Liver (tissue), 8 donors: ENCODE measurements at regions not wholly inside any gene's neighbourhood (a gene's known extent, or its start where the extent isn't known, plus 50 kb on each side); places are given as distances from the start of the nearest gene placed in this dataset.

Experiments
- DNase-seq: peaks from one replicate; pipeline ENCODE4 v3.0.0-alpha.2; 2017; ENCODE audit warnings: low spot score
- H3K27ac ChIP-seq, 2 donors: one replicate each; pipeline ENCODE4 v1.7.0; 2013; ENCODE audit warnings: inconsistent platforms in 2 of 2, low read length in 2 of 2, control low read depth in 1 of 2, low read depth in 1 of 2, mild to moderate bottlenecking in 1 of 2
- H3K27me3 ChIP-seq, 4 donors: one replicate each; pipeline versions ENCODE4 v1.6.1 to v1.7.0; 2013; ENCODE audit warnings: low read length in 3 of 4, inconsistent platforms in 1 of 4, mild to moderate bottlenecking in 1 of 4, moderate library complexity in 1 of 4; ENCODE audit not compliant: control insufficient read depth in 4 of 4, insufficient read depth in 4 of 4
- H3K36me3 ChIP-seq, 4 donors: one replicate each; pipeline versions ENCODE4 v1.6.1 to v1.7.0; 2013; ENCODE audit warnings: low read length in 3 of 4, mild to moderate bottlenecking in 3 of 4, low read depth in 1 of 4, moderate library complexity in 1 of 4; ENCODE audit not compliant: control insufficient read depth in 4 of 4, insufficient read depth in 3 of 4
- H3K4me1 ChIP-seq, 4 donors: one replicate each; pipeline versions ENCODE4 v1.6.1 to v1.7.0; 2013; ENCODE audit warnings: low read length in 3 of 4, mild to moderate bottlenecking in 3 of 4, moderate library complexity in 1 of 4; ENCODE audit not compliant: control insufficient read depth in 4 of 4, insufficient read depth in 4 of 4
- H3K4me3 ChIP-seq, 3 donors: one replicate each; pipeline versions ENCODE4 v1.6.1 to v1.7.0; 2013; ENCODE audit warnings: low read length in 3 of 3, control low read depth in 1 of 3, low read depth in 1 of 3, mild to moderate bottlenecking in 1 of 3
- H3K9ac ChIP-seq, 2 donors: one replicate each; pipeline ENCODE4 v1.7.0; 2013; ENCODE audit warnings: low read length in 2 of 2, mild to moderate bottlenecking in 2 of 2, moderate library complexity in 2 of 2, control low read depth in 1 of 2, low read depth in 1 of 2
- H3K9me3 ChIP-seq, 4 donors: one replicate each; pipeline versions ENCODE4 v1.6.1 to v1.7.0; 2013; ENCODE audit warnings: low read length in 3 of 4; ENCODE audit not compliant: control insufficient read depth in 4 of 4
- ATF3 ChIP-seq: IDR thresholded peaks from 2 replicates; pipeline ENCODE4 v1.6.1; 2016; ENCODE audit warnings: antibody characterized with exemption
- CTCF ChIP-seq: fragments of 150-350 bp; IDR thresholded peaks from 2 replicates; pipeline ENCODE4 v1.5.1; 2017; ENCODE audit warnings: improper control_type of control experiment, low read depth, low read length; ENCODE audit not compliant: missing input control
- EGR1 ChIP-seq, 2 donors: IDR thresholded peaks; 2 replicates each; pipeline ENCODE4 v1.6.1; 2016 to 2018; ENCODE audit warnings: antibody characterized with exemption in 2 of 2, low read depth in 2 of 2
- FOXA1 ChIP-seq: IDR thresholded peaks from 2 replicates; pipeline ENCODE4 v1.6.1; 2016; ENCODE audit warnings: antibody characterized with exemption
- FOXA2 ChIP-seq: IDR thresholded peaks from 2 replicates; pipeline ENCODE4 v1.6.1; 2016; ENCODE audit warnings: antibody characterized with exemption
- GABPA ChIP-seq, 2 donors: IDR thresholded peaks in 1 of 2; conservative IDR thresholded peaks in 1 of 2; 2 replicates each; pipeline ENCODE4 v1.6.1; 2016; ENCODE audit warnings: antibody characterized with exemption in 2 of 2, mild to moderate bottlenecking in 1 of 2, moderate library complexity in 1 of 2
- HNF4A ChIP-seq, 2 donors: conservative IDR thresholded peaks; 2 replicates each; pipeline ENCODE4 v1.6.1; 2016; ENCODE audit warnings: antibody characterized with exemption in 2 of 2, mild to moderate bottlenecking in 2 of 2
- HNF4G ChIP-seq: IDR thresholded peaks from 2 replicates; pipeline ENCODE4 v1.6.1; 2016; ENCODE audit warnings: antibody characterized with exemption
- JUND ChIP-seq, 2 donors: IDR thresholded peaks; 2 replicates each; pipeline ENCODE4 v1.6.1; 2016; ENCODE audit warnings: antibody characterized with exemption in 2 of 2
- MAX ChIP-seq: IDR thresholded peaks from 2 replicates; pipeline ENCODE4 v1.6.1; 2016; ENCODE audit warnings: antibody characterized with exemption
- NR2F2 ChIP-seq: IDR thresholded peaks from 2 replicates; pipeline ENCODE4 v1.6.1; 2016; ENCODE audit warnings: antibody characterized with exemption
- RAD21 ChIP-seq, 2 donors: IDR thresholded peaks; 2 replicates each; pipeline ENCODE4 v1.6.1; 2016; ENCODE audit warnings: antibody characterized with exemption in 2 of 2, mild to moderate bottlenecking in 2 of 2
- REST ChIP-seq: IDR thresholded peaks from 2 replicates; pipeline ENCODE4 v1.6.1; 2016; ENCODE audit warnings: antibody characterized with exemption, mild to moderate bottlenecking
- RXRA ChIP-seq, 2 donors: IDR thresholded peaks; 2 replicates each; pipeline ENCODE4 v1.6.1; 2017 to 2018; ENCODE audit warnings: antibody characterized with exemption in 2 of 2, mild to moderate bottlenecking in 1 of 2
- SP1 ChIP-seq: IDR thresholded peaks from 2 replicates; pipeline ENCODE4 v1.6.1; 2018; ENCODE audit warnings: antibody characterized with exemption, mild to moderate bottlenecking
- TAF1 ChIP-seq: conservative IDR thresholded peaks from 2 replicates; pipeline ENCODE4 v1.6.1; 2016; ENCODE audit warnings: antibody characterized with exemption, mild to moderate bottlenecking
- YY1 ChIP-seq: IDR thresholded peaks from 2 replicates; pipeline ENCODE4 v1.6.1; 2016; ENCODE audit warnings: antibody characterized with exemption, mild to moderate bottlenecking
- ZBTB33 ChIP-seq: IDR thresholded peaks from 2 replicates; pipeline ENCODE4 v1.6.1; 2016; ENCODE audit warnings: antibody characterized with exemption
- WGBS: extraction: QIAGEN DNeasy Blood & Tissue Kit; methylation state at CpG from one replicate; pipeline ENCODE4 v1.1.7; 2013; 5-methylcytosine and 5-hydroxymethylcytosine counted together
- donor health status: healthy.
- donor health status: healthy.
- donor health status: healthy.
- donor health status: healthy.
- donor health status: healthy.

- no peak overlapping the region for H3K27ac ChIP-seq
- no peaks in the 10 kb centered on the region for H3K9me3 ChIP-seq
- no peak for DNase-seq
- WGBS: 85% methylated on average over 2 of the region's 2 CpGs
- no peaks in the 10 kb centered on the region for H3K4me1 ChIP-seq
- TF ChIP-seq FOXA2 (no peak), YY1 (no peak), RXRA (IDR thresholded peaks at IDR 0.05) (no peak)
- H3K36me3 ChIP-seq: no peaks in the 10 kb centered on the region
- H3K27me3 ChIP-seq: no peaks in the 10 kb centered on the region
- H3K4me3 ChIP-seq: no peak overlapping the region
- no peak overlapping the region for H3K9ac ChIP-seq
Measured at GRCh38 chr16:64459402-64459801, 662.5 kb downstream of the CDH11 start.

- 67% methylated on average over 1 of the region's 1 CpG for WGBS
- no peak for TF ChIP-seq MAX
- no peak for TF ChIP-seq NR2F2
- no peak for TF ChIP-seq RXRA (IDR thresholded peaks at IDR 0.05)
- TF ChIP-seq RAD21 (IDR thresholded peaks at IDR 0.05): no peak
- no peak for DNase-seq
Measured at GRCh38 chr16:64455275-64455674, 666.6 kb downstream of the CDH11 start.

GRCh38 chr16:64453646-64454045 lies 668.2 kb downstream of the CDH11 start:
- Histone ChIP-seq H3K4me1 (no peaks in the 10 kb centered on the region), H3K9me3 (no peaks in the 10 kb centered on the region), H3K4me3 (no peak overlapping the region), H3K27ac (no peak overlapping the region), H3K27me3 (no peaks in the 10 kb centered on the region), H3K9ac (no peak overlapping the region), H3K36me3 (no peaks in the 10 kb centered on the region)
- TF ChIP-seq NR2F2: no peak
- no peak for TF ChIP-seq FOXA2
- no peak for TF ChIP-seq CTCF
- no peak for TF ChIP-seq TAF1
- no peak for TF ChIP-seq JUND (IDR thresholded peaks at IDR 0.05)
- no peak for TF ChIP-seq RAD21 (IDR thresholded peaks at IDR 0.05)
- no peak for TF ChIP-seq GABPA (IDR thresholded peaks at IDR 0.05 in 1 of 2, conservative IDR thresholded peaks at IDR 0.05 in 1 of 2)
- no peak for TF ChIP-seq HNF4G
- no peak for TF ChIP-seq REST
- TF ChIP-seq HNF4A (conservative IDR thresholded peaks at IDR 0.05): no peak
- no peak for TF ChIP-seq FOXA1
- no peak for TF ChIP-seq ATF3
- TF ChIP-seq SP1: no peak
- no peak for TF ChIP-seq RXRA (IDR thresholded peaks at IDR 0.05)
- no peak for TF ChIP-seq EGR1 (IDR thresholded peaks at IDR 0.05; ENCODE audit: low read depth in 2 of 2)
- TF ChIP-seq MAX: no peak
- TF ChIP-seq ZBTB33: no peak
- TF ChIP-seq YY1: no peak
- DNase-seq: no peak
- 62% methylated on average over 2 of the region's 2 CpGs for WGBS

More at GRCh38 chr16:64455275-64455674, 666.6 kb downstream of the CDH11 start:
- Histone ChIP-seq H3K4me3 (no peak overlapping the region), H3K4me1 (no peaks in the 10 kb centered on the region), H3K36me3 (no peaks in the 10 kb centered on the region), H3K27ac (no peak overlapping the region), H3K27me3 (no peaks in the 10 kb centered on the region), H3K9ac (no peak overlapping the region), H3K9me3 (no peaks in the 10 kb centered on the region)
